HG03108 (cell line): ENCODE measurements at regions not wholly inside any gene's neighbourhood (a gene's known extent, or its start where the extent isn't known, plus 50 kb on each side); places are given as distances from the start of the nearest gene placed in this dataset.

ENCODE experiments used
- ATAC-seq: cut with Tn5 transposase; IDR thresholded peaks from one replicate; pipeline ENCODE4 v1.9.1; 2021; ENCODE audit warnings: moderate library complexity; ENCODE audit not compliant: unreplicated experiment

- no peak for ATAC-seq
Measured at GRCh38 chr4:187174749-187175148, 451.1 kb upstream of the FAT1 start.

- ATAC-seq: no peak
Measured at GRCh38 chr4:187175197-187175596, 451.5 kb upstream of the FAT1 start.

- ATAC-seq: no peak
Measured at GRCh38 chr4:187176261-187176910, 452.7 kb upstream of the FAT1 start.

GRCh38 chr4:187178084-187178483 lies 454.4 kb upstream of the FAT1 start:
- no peak for ATAC-seq

- ATAC-seq: no peak
Measured at GRCh38 chr4:187178587-187178986, 454.9 kb upstream of the FAT1 start.

GRCh38 chr4:187179086-187180058 lies 455.7 kb upstream of the FAT1 start:
- ATAC-seq: no peak

GRCh38 chr4:187181054-187181453 lies 457.4 kb upstream of the FAT1 start:
- no peak for ATAC-seq

- ATAC-seq: no peak
Measured at GRCh38 chr4:187183346-187183745, 459.7 kb upstream of the FAT1 start.

GRCh38 chr4:187183826-187184225 lies 460.2 kb upstream of the FAT1 start:
- no peak for ATAC-seq

GRCh38 chr4:187184508-187184907 lies 460.9 kb upstream of the FAT1 start:
- ATAC-seq: no peak

GRCh38 chr4:187188118-187188517 lies 464.5 kb upstream of the FAT1 start:
- no peak for ATAC-seq

GRCh38 chr4:187188741-187189140 lies 465.1 kb upstream of the FAT1 start:
- ATAC-seq: no peak

- ATAC-seq: no peak
Measured at GRCh38 chr4:187190390-187190789, 466.7 kb upstream of the FAT1 start.

- no peak for ATAC-seq
Measured at GRCh38 chr4:187191676-187192075, 468.0 kb upstream of the FAT1 start.

- ATAC-seq: no peak
Measured at GRCh38 chr4:187192266-187192665, 468.6 kb upstream of the FAT1 start.

GRCh38 chr4:187193141-187193540 lies 469.5 kb upstream of the FAT1 start:
- ATAC-seq: no peak

- ATAC-seq: no peak
Measured at GRCh38 chr4:187204389-187204918, 480.8 kb upstream of the FAT1 start.

- ATAC-seq: no peak
Measured at GRCh38 chr4:187207931-187208330, 484.3 kb upstream of the FAT1 start.

GRCh38 chr4:187208651-187209050 lies 485.0 kb upstream of the FAT1 start:
- ATAC-seq: no peak

- ATAC-seq: no peak
Measured at GRCh38 chr4:187209921-187210613, 486.4 kb upstream of the FAT1 start.

- ATAC-seq: no peak
Measured at GRCh38 chr4:187212446-187213080, 488.9 kb upstream of the FAT1 start.
